CD14-positive monocyte (primary cell): ENCODE measurements at regions not wholly inside any gene's neighbourhood (a gene's known extent, or its start where the extent isn't known, plus 50 kb on each side); places are given as distances from the start of the nearest gene placed in this dataset.

Source experiments
- DNase-seq, 3 donors: peaks; one replicate each; pipeline ENCODE4 v3.0.0-alpha.2; 2011 to 2022
- H2AFZ ChIP-seq: 2 replicates; pipeline ENCODE4 v1.6.0; 2012; ENCODE audit warnings: mild to moderate bottlenecking, low read depth, low read length, inconsistent platforms; ENCODE audit not compliant: insufficient read depth, poor library complexity, severe bottlenecking
- H3K27ac ChIP-seq, 2 donors: 1 replicate in 1 of 2; 2 replicates in 1 of 2; pipeline ENCODE4 v1.5.1; 2012 to 2013; ENCODE audit warnings: low read length in 2 of 2, control low read depth in 1 of 2, inconsistent platforms in 1 of 2, low read depth in 1 of 2, mild to moderate bottlenecking in 1 of 2
- H3K27me3 ChIP-seq, 2 donors: one replicate each; pipeline versions ENCODE4 v1.6.0 to v1.6.1; 2011 to 2013; ENCODE audit warnings: low read length in 2 of 2; ENCODE audit not compliant: control insufficient read depth in 2 of 2, insufficient read depth in 2 of 2
- H3K36me3 ChIP-seq, 2 donors: replicated peaks in 1 of 2; 1 replicate in 1 of 2; 2 replicates in 1 of 2; pipeline versions ENCODE4 v1.5.1 to v1.6.1; 2012 to 2013; ENCODE audit warnings: low read length in 2 of 2, control low read depth in 1 of 2, inconsistent platforms in 1 of 2, mild to moderate bottlenecking in 1 of 2; ENCODE audit not compliant: insufficient read depth in 2 of 2, control insufficient read depth in 1 of 2
- H3K4me1 ChIP-seq, 2 donors: 1 replicate in 1 of 2; 2 replicates in 1 of 2; pipeline versions ENCODE4 v1.5.1 to v1.6.1; 2012 to 2013; ENCODE audit warnings: low read length in 2 of 2, control low read depth in 1 of 2, inconsistent platforms in 1 of 2, mild to moderate bottlenecking in 1 of 2, moderate library complexity in 1 of 2; ENCODE audit not compliant: insufficient read depth in 2 of 2, control insufficient read depth in 1 of 2
- H3K4me2 ChIP-seq: replicated peaks from 2 replicates; pipeline ENCODE3; 2012; ENCODE audit warnings: low read length, moderate library complexity, mild to moderate bottlenecking; ENCODE audit not compliant: poor library complexity, severe bottlenecking; ENCODE audit errors: extremely low read depth
- H3K4me3 ChIP-seq, 3 experiments: fragments of 200-600 bp in 1 of 3; sonication (generic) in 1 of 3; replicated peaks in 1 of 3; 1 replicate in 2 of 3; 2 replicates in 1 of 3; pipeline ENCODE4 v1.5.1; 2011 to 2013; ENCODE audit warnings: low read length in 3 of 3, mild to moderate bottlenecking in 3 of 3, control low read depth in 2 of 3, low read depth in 2 of 3, inconsistent platforms in 1 of 3, moderate library complexity in 1 of 3
- H3K79me2 ChIP-seq: 2 replicates; pipeline ENCODE4 v1.6.0; 2012; ENCODE audit warnings: mild to moderate bottlenecking, control low read depth, inconsistent platforms, low read length, moderate library complexity; ENCODE audit not compliant: insufficient read depth
- H3K9ac ChIP-seq: 2 replicates; pipeline ENCODE4 v1.6.0; 2017; ENCODE audit warnings: low read length, mild to moderate bottlenecking; ENCODE audit not compliant: insufficient read depth, poor library complexity, severe bottlenecking
- H3K9me3 ChIP-seq, 2 donors: replicated peaks in 1 of 2; 1 replicate in 1 of 2; 2 replicates in 1 of 2; pipeline versions ENCODE4 v1.5.1 to v1.6.1; 2012 to 2013; ENCODE audit warnings: low read length in 2 of 2, control low read depth in 1 of 2; ENCODE audit not compliant: control insufficient read depth in 1 of 2, insufficient read depth in 1 of 2
- H4K20me1 ChIP-seq: 2 replicates; pipeline ENCODE4 v1.6.0; 2012; ENCODE audit warnings: mild to moderate bottlenecking, low read length, control low read depth, moderate library complexity; ENCODE audit not compliant: insufficient read depth
- H3K27ac Mint-ChIP-seq, 7 donors: one replicate each; pipeline ENCODE4 v1.8.0; 2020; ENCODE audit warnings: mild to moderate bottlenecking in 7 of 7, mixed read lengths in 7 of 7, moderate library complexity in 6 of 7, inconsistent platforms in 2 of 7
- H3K27me3 Mint-ChIP-seq, 3 donors: one replicate each; pipeline ENCODE4 v1.8.0; 2021 to 2022; ENCODE audit warnings: low read depth in 3 of 3, mild to moderate bottlenecking in 3 of 3, mixed read lengths in 3 of 3, moderate library complexity in 3 of 3, inconsistent platforms in 1 of 3
- H3K36me3 Mint-ChIP-seq, 2 donors: one replicate each; pipeline ENCODE4 v1.8.0; 2020; ENCODE audit warnings: mixed read lengths in 2 of 2, inconsistent platforms in 1 of 2, mild to moderate bottlenecking in 1 of 2
- H3K4me1 Mint-ChIP-seq: one replicate; pipeline ENCODE4 v1.8.0; 2020; ENCODE audit warnings: mild to moderate bottlenecking, mixed read lengths
- H3K4me3 Mint-ChIP-seq, 2 donors: one replicate each; pipeline ENCODE4 v1.8.0; 2020; ENCODE audit warnings: mild to moderate bottlenecking in 2 of 2, mixed read lengths in 2 of 2, moderate library complexity in 1 of 2
- H3K9me3 Mint-ChIP-seq, 7 donors: one replicate each; pipeline ENCODE4 v1.8.0; 2020 to 2022; ENCODE audit warnings: mixed read lengths in 7 of 7, mild to moderate bottlenecking in 6 of 7, moderate library complexity in 6 of 7, inconsistent platforms in 2 of 7
- WGBS: methylation state at CpG from one replicate; pipeline ENCODE4 v1.1.5; 2013; ENCODE audit warnings: missing lambda C conversion rate; ENCODE audit not compliant: insufficient coverage; 5-methylcytosine and 5-hydroxymethylcytosine counted together
- intact Hi-C, 2 donors: fragments of 100-400 bp; cut with micrococcal nuclease; formaldehyde crosslinking; loops; one replicate each; pipeline versions ENCODE4 v1.15.0 to v1.15.1; 2023
- TF ChIP-seq, protein P1 (sequence below): fragments of 200-600 bp; IDR thresholded peaks from one replicate; pipeline ENCODE4 v1.8.0; 2022; ENCODE audit warnings: antibody characterized with exemption, mild to moderate bottlenecking

DNA sequence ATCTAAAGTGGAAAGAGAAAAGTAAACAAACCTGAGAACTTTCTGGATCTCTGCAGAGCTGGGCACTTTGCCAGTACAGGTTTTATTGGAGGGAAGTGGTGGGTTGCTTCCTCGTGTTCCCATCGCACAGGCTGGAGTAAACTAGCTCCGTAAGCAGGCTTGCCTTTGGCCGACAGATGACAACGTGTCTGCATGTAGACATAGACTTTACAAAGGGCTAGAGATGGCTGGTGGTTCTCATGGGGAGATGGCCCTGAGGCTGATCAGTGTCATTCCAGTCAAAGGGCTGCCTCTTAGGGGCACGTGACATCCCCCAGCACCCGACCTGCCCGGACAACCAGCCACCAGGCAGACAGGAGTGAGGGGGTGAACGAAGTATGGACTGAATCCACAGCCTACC, 98.8 kb downstream of the YTHDF1 start:
- H3K27ac ChIP-seq = no peak overlapping the region
- no peaks in the 10 kb centered on the region for H3K36me3 ChIP-seq
- H3K4me1 ChIP-seq = no peaks in the 10 kb centered on the region
- H4K20me1 ChIP-seq = no peaks in the 10 kb centered on the region
- no peak overlapping the region for H3K27ac Mint-ChIP-seq
- no peak for DNase-seq
- TF ChIP-seq, protein P1, sequence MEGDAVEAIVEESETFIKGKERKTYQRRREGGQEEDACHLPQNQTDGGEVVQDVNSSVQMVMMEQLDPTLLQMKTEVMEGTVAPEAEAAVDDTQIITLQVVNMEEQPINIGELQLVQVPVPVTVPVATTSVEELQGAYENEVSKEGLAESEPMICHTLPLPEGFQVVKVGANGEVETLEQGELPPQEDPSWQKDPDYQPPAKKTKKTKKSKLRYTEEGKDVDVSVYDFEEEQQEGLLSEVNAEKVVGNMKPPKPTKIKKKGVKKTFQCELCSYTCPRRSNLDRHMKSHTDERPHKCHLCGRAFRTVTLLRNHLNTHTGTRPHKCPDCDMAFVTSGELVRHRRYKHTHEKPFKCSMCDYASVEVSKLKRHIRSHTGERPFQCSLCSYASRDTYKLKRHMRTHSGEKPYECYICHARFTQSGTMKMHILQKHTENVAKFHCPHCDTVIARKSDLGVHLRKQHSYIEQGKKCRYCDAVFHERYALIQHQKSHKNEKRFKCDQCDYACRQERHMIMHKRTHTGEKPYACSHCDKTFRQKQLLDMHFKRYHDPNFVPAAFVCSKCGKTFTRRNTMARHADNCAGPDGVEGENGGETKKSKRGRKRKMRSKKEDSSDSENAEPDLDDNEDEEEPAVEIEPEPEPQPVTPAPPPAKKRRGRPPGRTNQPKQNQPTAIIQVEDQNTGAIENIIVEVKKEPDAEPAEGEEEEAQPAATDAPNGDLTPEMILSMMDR = no peak
- H3K79me2 ChIP-seq = no peaks in the 10 kb centered on the region
- peaks cover 0 to 5% of the 10 kb centered on the region in 2 donors for H3K27me3 ChIP-seq
- no peak overlapping the region for H2AFZ ChIP-seq
- no peak overlapping the region for H3K4me3 ChIP-seq
- intact Hi-C loops = no loop called here
- H3K27me3 Mint-ChIP-seq = peaks cover 9 to 31% (median 10%) of the 10 kb centered on the region in 3 donors
- no peak overlapping the region for H3K4me3 Mint-ChIP-seq
- no peak overlapping the region for H3K9ac ChIP-seq
- H3K4me2 ChIP-seq = no peak overlapping the region
- no peaks in the 10 kb centered on the region for H3K36me3 Mint-ChIP-seq
- H3K9me3 ChIP-seq = peaks cover 0 to 5% of the 10 kb centered on the region in 2 donors
- H3K9me3 Mint-ChIP-seq = peaks cover 0 to 3% (median 0%) of the 10 kb centered on the region in 7 donors
- 65% methylated on average over 5 of the region's 9 CpGs for WGBS
- H3K4me1 Mint-ChIP-seq = no peaks in the 10 kb centered on the region

GRCh38 chr20:63116412-63117106, 99.4 kb downstream of the YTHDF1 start:
- Mint-ChIP-seq H3K27ac (no peak overlapping the region), H3K4me3 (no peak overlapping the region), H3K9me3 (peaks cover 0 to 5% (median 3%) of the 10 kb centered on the region in 7 donors), H3K27me3 (peaks cover 9 to 29% (median 10%) of the 10 kb centered on the region in 3 donors), H3K36me3 (no peaks in the 10 kb centered on the region), H3K4me1 (no peaks in the 10 kb centered on the region)
- Histone ChIP-seq H3K27ac (no peak overlapping the region), H3K9ac (no peak overlapping the region), H3K4me3 (no peak overlapping the region), H3K79me2 (no peaks in the 10 kb centered on the region), H3K36me3 (no peaks in the 10 kb centered on the region), H3K4me2 (no peak overlapping the region), H3K4me1 (no peaks in the 10 kb centered on the region), H3K9me3 (peaks cover 5% of the 10 kb centered on the region in 2 donors), H3K27me3 (peaks cover 0 to 5% of the 10 kb centered on the region in 2 donors), H2AFZ (no peak overlapping the region), H4K20me1 (no peaks in the 10 kb centered on the region)
- intact Hi-C loops = no loop called here
- DNase-seq = no peak
- WGBS = 24% methylated on average over 27 of the region's 32 CpGs
- TF ChIP-seq, protein P1 = no peak
